ENCODE measurements at regions not wholly inside any gene's neighbourhood (a gene's known extent, or its start where the extent isn't known, plus 50 kb on each side); places are given as distances from the start of the nearest gene placed in this dataset.

DNA sequence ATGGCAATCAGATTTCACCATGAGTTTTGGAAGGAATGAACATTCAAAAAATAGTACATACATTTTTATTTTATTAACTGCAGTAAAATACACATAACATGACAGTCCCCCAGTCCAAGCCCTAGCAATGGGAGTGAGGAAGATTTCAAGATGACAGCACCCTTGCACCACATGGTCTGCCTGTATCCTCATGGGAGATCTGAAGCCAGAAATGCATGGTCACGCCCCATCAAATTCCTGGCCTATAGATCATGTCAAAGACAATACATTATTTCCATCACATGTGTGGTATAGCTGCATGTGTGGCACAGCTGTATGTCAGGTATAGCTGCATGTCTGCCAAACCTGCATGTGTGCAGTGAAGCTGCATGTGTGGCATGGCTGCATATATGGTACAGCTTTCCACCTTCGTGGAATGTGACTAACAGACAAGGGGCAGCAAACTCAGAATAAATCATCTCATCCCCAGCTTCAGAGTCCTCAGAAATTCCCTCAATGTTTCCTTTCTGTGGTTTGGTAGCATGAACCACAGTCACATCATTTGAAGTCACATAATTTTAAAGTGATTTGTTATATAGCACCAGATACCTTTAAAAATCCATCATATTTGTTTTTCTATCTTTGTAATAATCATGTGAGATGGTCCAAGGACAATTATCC is 518.2 kb upstream of the SOX11 start:
- TF ChIP-seq, protein P1, sequence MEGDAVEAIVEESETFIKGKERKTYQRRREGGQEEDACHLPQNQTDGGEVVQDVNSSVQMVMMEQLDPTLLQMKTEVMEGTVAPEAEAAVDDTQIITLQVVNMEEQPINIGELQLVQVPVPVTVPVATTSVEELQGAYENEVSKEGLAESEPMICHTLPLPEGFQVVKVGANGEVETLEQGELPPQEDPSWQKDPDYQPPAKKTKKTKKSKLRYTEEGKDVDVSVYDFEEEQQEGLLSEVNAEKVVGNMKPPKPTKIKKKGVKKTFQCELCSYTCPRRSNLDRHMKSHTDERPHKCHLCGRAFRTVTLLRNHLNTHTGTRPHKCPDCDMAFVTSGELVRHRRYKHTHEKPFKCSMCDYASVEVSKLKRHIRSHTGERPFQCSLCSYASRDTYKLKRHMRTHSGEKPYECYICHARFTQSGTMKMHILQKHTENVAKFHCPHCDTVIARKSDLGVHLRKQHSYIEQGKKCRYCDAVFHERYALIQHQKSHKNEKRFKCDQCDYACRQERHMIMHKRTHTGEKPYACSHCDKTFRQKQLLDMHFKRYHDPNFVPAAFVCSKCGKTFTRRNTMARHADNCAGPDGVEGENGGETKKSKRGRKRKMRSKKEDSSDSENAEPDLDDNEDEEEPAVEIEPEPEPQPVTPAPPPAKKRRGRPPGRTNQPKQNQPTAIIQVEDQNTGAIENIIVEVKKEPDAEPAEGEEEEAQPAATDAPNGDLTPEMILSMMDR (IDR thresholded peaks at IDR 0.05; ENCODE audit: borderline replicate concordance, extremely low read depth, low read length, poor library complexity, severe bottlenecking) = no peak
- no peak for TF ChIP-seq EZH2 (IDR thresholded peaks at IDR 0.05; ENCODE audit: borderline replicate concordance, low read depth, low read length, severe bottlenecking)

Data from DND-41 (cell line).